ENCODE measurements at regions not wholly inside any gene's neighbourhood (a gene's known extent, or its start where the extent isn't known, plus 50 kb on each side); places are given as distances from the start of the nearest gene placed in this dataset.

- TF ChIP-seq CTCF (IDR thresholded peaks at IDR 0.05) (no peak), POLR2A (IDR thresholded peaks at IDR 0.05) (no peak)
Measured at GRCh38 chr4:83189631-83190136, 75.2 kb upstream of the PLAC8 start.

Data from testis (tissue), 2 donors.